Trophoblast cell (in vitro differentiated cells and primary cell): ENCODE measurements at regions not wholly inside any gene's neighbourhood (a gene's known extent, or its start where the extent isn't known, plus 50 kb on each side); places are given as distances from the start of the nearest gene placed in this dataset.

Experiments
- DNase-seq, 2 donors: peaks; one replicate each; pipeline ENCODE4 v3.0.0-alpha.2; 2016
- H2AFZ ChIP-seq: 2 replicates; pipeline ENCODE4 v1.6.1; 2013; ENCODE audit warnings: low read length, moderate library complexity, mild to moderate bottlenecking; ENCODE audit not compliant: insufficient read depth, poor library complexity
- H2AK5ac ChIP-seq: 2 replicates; pipeline ENCODE4 v1.6.1; 2013; ENCODE audit warnings: mild to moderate bottlenecking, low read length
- H2BK120ac ChIP-seq: 2 replicates; pipeline ENCODE4 v1.6.1; 2013; ENCODE audit warnings: low read length, mild to moderate bottlenecking, moderate library complexity; ENCODE audit not compliant: insufficient read depth, poor library complexity
- H2BK12ac ChIP-seq: 2 replicates; pipeline ENCODE4 v1.6.1; 2013; ENCODE audit warnings: mild to moderate bottlenecking, low read length, moderate library complexity
- H2BK5ac ChIP-seq: 2 replicates; pipeline ENCODE4 v1.6.1; 2013; ENCODE audit warnings: low read length, low read depth, moderate library complexity, mild to moderate bottlenecking; ENCODE audit not compliant: poor library complexity
- H3K14ac ChIP-seq: 2 replicates; pipeline ENCODE4 v1.6.1; 2013; ENCODE audit warnings: mild to moderate bottlenecking, low read length
- H3K18ac ChIP-seq: 2 replicates; pipeline ENCODE4 v1.6.1; 2013; ENCODE audit warnings: mild to moderate bottlenecking, low read length
- H3K23ac ChIP-seq: 2 replicates; pipeline ENCODE4 v1.6.1; 2013; ENCODE audit warnings: low read length
- H3K27ac ChIP-seq: 2 replicates; pipeline ENCODE4 v1.5.1; 2013; ENCODE audit warnings: low read depth, mild to moderate bottlenecking, inconsistent platforms, low read length, moderate library complexity
- H3K27me3 ChIP-seq: 2 replicates; pipeline ENCODE4 v1.6.1; 2013; ENCODE audit warnings: inconsistent platforms, mild to moderate bottlenecking, low read length, moderate library complexity; ENCODE audit not compliant: insufficient read depth
- H3K36me3 ChIP-seq, 2 experiments: 1 replicate in 1 of 2; 2 replicates in 1 of 2; pipeline ENCODE4 v1.6.1; 2013; ENCODE audit warnings: low read length in 2 of 2, mild to moderate bottlenecking in 2 of 2, moderate library complexity in 1 of 2; ENCODE audit not compliant: insufficient read depth in 2 of 2, control insufficient read depth in 1 of 2
- H3K4ac ChIP-seq: 2 replicates; pipeline ENCODE4 v1.6.1; 2013; ENCODE audit warnings: low read depth, mild to moderate bottlenecking, low read length, moderate library complexity
- H3K4me1 ChIP-seq, 2 experiments: 1 replicate in 1 of 2; 2 replicates in 1 of 2; pipeline ENCODE4 v1.6.1; 2013; ENCODE audit warnings: low read length in 2 of 2, mild to moderate bottlenecking in 2 of 2, moderate library complexity in 1 of 2; ENCODE audit not compliant: insufficient read depth in 2 of 2, control insufficient read depth in 1 of 2
- H3K4me2 ChIP-seq: 2 replicates; pipeline ENCODE4 v1.6.1; 2013; ENCODE audit warnings: inconsistent platforms, mild to moderate bottlenecking, low read length, moderate library complexity
- H3K4me3 ChIP-seq: 2 replicates; pipeline ENCODE4 v1.5.1; 2013; ENCODE audit warnings: mild to moderate bottlenecking, low read depth, low read length, inconsistent platforms
- H3K79me1 ChIP-seq: one replicate; pipeline ENCODE4 v1.6.1; 2013; ENCODE audit warnings: low read length
- H3K79me2 ChIP-seq: 2 replicates; pipeline ENCODE4 v1.6.1; 2013; ENCODE audit warnings: low read length, mild to moderate bottlenecking; ENCODE audit not compliant: control insufficient read depth, insufficient read depth, poor library complexity
- H3K9ac ChIP-seq: 2 replicates; pipeline ENCODE4 v1.6.1; 2013; ENCODE audit warnings: mild to moderate bottlenecking, low read length
- H3K9me3 ChIP-seq: 2 replicates; pipeline ENCODE4 v1.6.1; 2013; ENCODE audit warnings: low read depth, mild to moderate bottlenecking, control low read depth, inconsistent platforms, low read length; ENCODE audit not compliant: insufficient read depth
- H4K12ac ChIP-seq: 2 replicates; pipeline ENCODE4 v1.6.1; 2013; ENCODE audit warnings: low read depth, mild to moderate bottlenecking, low read length, moderate library complexity
- H4K8ac ChIP-seq: 2 replicates; pipeline ENCODE4 v1.6.1; 2013; ENCODE audit warnings: low read depth, mild to moderate bottlenecking, low read length, moderate library complexity
- H4K91ac ChIP-seq: one replicate; pipeline ENCODE4 v1.6.1; 2013; ENCODE audit warnings: low read depth, mild to moderate bottlenecking, low read length, moderate library complexity
- WGBS: extraction: QIAGEN DNeasy Blood & Tissue Kit; methylation state at CpG from one replicate; pipeline ENCODE4 v1.1.7; 2013; ENCODE audit warnings: missing lambda C conversion rate; ENCODE audit not compliant: insufficient read length, insufficient coverage; ENCODE audit errors: extremely low coverage; 5-methylcytosine and 5-hydroxymethylcytosine counted together

DNA sequence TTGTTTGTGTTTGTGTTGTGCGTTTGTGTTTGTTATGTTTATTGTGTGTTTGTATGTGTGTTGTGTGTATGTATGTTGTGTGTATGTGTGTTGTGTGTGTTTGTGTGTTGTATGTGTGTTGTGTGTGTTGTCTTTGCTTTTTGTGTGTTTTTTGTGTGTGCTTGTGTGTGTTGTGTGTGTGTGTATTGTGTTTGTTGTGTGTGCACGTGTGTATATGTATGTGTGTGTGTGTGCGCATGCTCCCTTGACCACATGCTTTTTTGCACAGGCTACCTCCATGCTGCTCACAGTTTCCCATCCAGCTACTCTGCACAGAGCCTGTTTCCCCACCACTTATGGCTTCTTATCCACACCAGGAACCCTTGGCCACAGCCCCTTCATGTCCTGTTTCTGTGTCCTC lies 720.0 kb upstream of the ADAMTS16 start:
- Histone ChIP-seq H4K91ac (no peak overlapping the region), H3K79me2 (no peaks in the 10 kb centered on the region), H3K4me1 (no peaks in the 10 kb centered on the region), H3K23ac (no peak overlapping the region), H4K12ac (no peak overlapping the region), H3K4me3 (no peak overlapping the region), H3K14ac (no peak overlapping the region), H3K9ac (no peak overlapping the region), H3K9me3 (peaks cover 2% of the 10 kb centered on the region), H3K36me3 (no peaks in the 10 kb centered on the region), H2BK5ac (no peak overlapping the region), H4K8ac (no peak overlapping the region), H3K18ac (no peak overlapping the region), H3K79me1 (no peaks in the 10 kb centered on the region), H2AFZ (no peak overlapping the region), H2BK12ac (no peak overlapping the region), H3K27me3 (no peaks in the 10 kb centered on the region), H2AK5ac (no peak overlapping the region), H3K4me2 (no peak overlapping the region), H3K27ac (no peak overlapping the region), H3K4ac (no peak overlapping the region), H2BK120ac (no peak overlapping the region)
- 100% methylated on average over 1 of the region's 3 CpGs for WGBS
- DNase-seq: no peak

GRCh38 chr5:4420681-4421080 lies 719.4 kb upstream of the ADAMTS16 start:
- Histone ChIP-seq H2BK120ac (no peak overlapping the region), H2BK5ac (no peak overlapping the region), H3K23ac (no peak overlapping the region), H3K9ac (no peak overlapping the region), H3K9me3 (peaks cover 2% of the 10 kb centered on the region), H2AFZ (no peak overlapping the region), H3K27me3 (no peaks in the 10 kb centered on the region), H2BK12ac (no peak overlapping the region), H3K4ac (no peak overlapping the region), H4K8ac (no peak overlapping the region), H3K18ac (no peak overlapping the region), H3K4me1 (no peaks in the 10 kb centered on the region), H4K91ac (no peak overlapping the region), H3K4me3 (no peak overlapping the region), H2AK5ac (no peak overlapping the region), H4K12ac (no peak overlapping the region), H3K27ac (no peak overlapping the region), H3K4me2 (no peak overlapping the region), H3K79me1 (no peaks in the 10 kb centered on the region), H3K36me3 (no peaks in the 10 kb centered on the region), H3K14ac (no peak overlapping the region), H3K79me2 (no peaks in the 10 kb centered on the region)
- DNase-seq: no peak
- no CpG with 5 or more reads among the region's 6 CpGs for WGBS

GRCh38 chr5:4422247-4422646 lies 717.9 kb upstream of the ADAMTS16 start:
- no peak for DNase-seq
- no peak overlapping the region for H2AK5ac ChIP-seq
- H2BK120ac ChIP-seq: no peak overlapping the region
- no peak overlapping the region for H4K12ac ChIP-seq
- H2BK12ac ChIP-seq: no peak overlapping the region
- no peak overlapping the region for H3K4ac ChIP-seq
- H2AFZ ChIP-seq: no peak overlapping the region
- no peak overlapping the region for H3K18ac ChIP-seq
- no peak overlapping the region for H3K27ac ChIP-seq
- no peak overlapping the region for H4K91ac ChIP-seq
- peaks cover 2% of the 10 kb centered on the region for H3K9me3 ChIP-seq
- H2BK5ac ChIP-seq: no peak overlapping the region
- WGBS: no CpG with 5 or more reads among the region's 3 CpGs
- H3K4me3 ChIP-seq: no peak overlapping the region
- H3K23ac ChIP-seq: no peak overlapping the region
- no peak overlapping the region for H3K14ac ChIP-seq
- no peaks in the 10 kb centered on the region for H3K79me1 ChIP-seq
- no peak overlapping the region for H4K8ac ChIP-seq
- no peaks in the 10 kb centered on the region for H3K27me3 ChIP-seq
- H3K79me2 ChIP-seq: no peaks in the 10 kb centered on the region
- no peaks in the 10 kb centered on the region for H3K4me1 ChIP-seq
- H3K36me3 ChIP-seq: no peaks in the 10 kb centered on the region
- no peak overlapping the region for H3K9ac ChIP-seq
- no peak overlapping the region for H3K4me2 ChIP-seq

GRCh38 chr5:4424895-4425294 lies 715.2 kb upstream of the ADAMTS16 start:
- H2AFZ ChIP-seq: no peak overlapping the region
- no peak overlapping the region for H2BK120ac ChIP-seq
- H3K27me3 ChIP-seq: no peaks in the 10 kb centered on the region
- H3K9me3 ChIP-seq: peaks cover 2% of the 10 kb centered on the region
- no peaks in the 10 kb centered on the region for H3K79me2 ChIP-seq
- no peak overlapping the region for H2BK5ac ChIP-seq
- no peak overlapping the region for H2AK5ac ChIP-seq
- no peak overlapping the region for H4K91ac ChIP-seq
- no peak overlapping the region for H4K8ac ChIP-seq
- H3K4me3 ChIP-seq: no peak overlapping the region
- WGBS: no CpG with 5 or more reads among the region's 4 CpGs
- DNase-seq: no peak
- no peak overlapping the region for H3K4ac ChIP-seq
- H2BK12ac ChIP-seq: no peak overlapping the region
- no peak overlapping the region for H3K27ac ChIP-seq
- no peak overlapping the region for H3K23ac ChIP-seq
- no peak overlapping the region for H3K18ac ChIP-seq
- no peak overlapping the region for H3K14ac ChIP-seq
- no peaks in the 10 kb centered on the region for H3K79me1 ChIP-seq
- H3K36me3 ChIP-seq: no peaks in the 10 kb centered on the region
- H3K4me1 ChIP-seq: no peaks in the 10 kb centered on the region
- H3K9ac ChIP-seq: no peak overlapping the region
- H4K12ac ChIP-seq: no peak overlapping the region
- no peak overlapping the region for H3K4me2 ChIP-seq
